HG03196 (cell line): ENCODE measurements at regions not wholly inside any gene's neighbourhood (a gene's known extent, or its start where the extent isn't known, plus 50 kb on each side); places are given as distances from the start of the nearest gene placed in this dataset.

Source experiments
- ATAC-seq: cut with Tn5 transposase; IDR thresholded peaks from one replicate; pipeline ENCODE4 v1.9.1; 2021; ENCODE audit not compliant: unreplicated experiment

DNA sequence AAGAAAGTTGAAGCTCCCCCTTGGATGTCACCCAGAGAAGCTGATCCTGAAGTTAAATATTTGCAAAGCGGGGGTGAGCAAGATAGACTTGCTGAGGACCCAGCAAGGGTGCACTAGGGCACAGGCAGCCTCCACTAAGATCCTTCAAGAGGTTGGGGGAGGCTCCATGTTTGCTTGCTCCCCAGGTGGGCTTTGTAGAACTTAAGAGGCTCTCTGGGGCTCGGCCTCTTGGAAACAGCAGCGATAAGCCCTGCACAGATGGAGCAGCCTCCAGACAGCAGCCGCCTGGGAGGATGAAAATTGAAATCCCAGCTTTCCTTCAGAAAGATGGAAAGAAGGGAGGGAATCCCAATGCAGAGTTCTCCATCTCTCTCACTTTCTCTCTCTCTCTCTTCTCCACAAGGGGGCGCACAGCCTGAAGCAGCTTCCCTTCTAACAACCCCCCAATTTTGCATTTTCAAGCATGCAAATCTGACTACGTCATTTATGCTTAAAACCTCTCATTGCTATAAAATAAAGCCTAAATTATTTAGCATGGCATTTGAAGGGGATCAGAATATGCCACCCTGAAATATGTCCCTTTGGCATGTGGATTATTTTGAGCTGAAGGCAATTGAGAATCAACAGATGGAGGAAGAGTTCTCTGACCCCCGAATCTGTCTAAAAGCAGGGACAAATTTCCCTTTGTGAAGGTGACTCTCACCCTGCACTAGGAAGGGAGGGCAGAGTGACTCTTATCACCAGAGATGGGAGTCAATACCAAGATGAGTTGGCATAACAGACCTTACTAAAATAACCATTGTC, 185.7 kb upstream of the KLHL29 start:
- ATAC-seq: no peak

DNA sequence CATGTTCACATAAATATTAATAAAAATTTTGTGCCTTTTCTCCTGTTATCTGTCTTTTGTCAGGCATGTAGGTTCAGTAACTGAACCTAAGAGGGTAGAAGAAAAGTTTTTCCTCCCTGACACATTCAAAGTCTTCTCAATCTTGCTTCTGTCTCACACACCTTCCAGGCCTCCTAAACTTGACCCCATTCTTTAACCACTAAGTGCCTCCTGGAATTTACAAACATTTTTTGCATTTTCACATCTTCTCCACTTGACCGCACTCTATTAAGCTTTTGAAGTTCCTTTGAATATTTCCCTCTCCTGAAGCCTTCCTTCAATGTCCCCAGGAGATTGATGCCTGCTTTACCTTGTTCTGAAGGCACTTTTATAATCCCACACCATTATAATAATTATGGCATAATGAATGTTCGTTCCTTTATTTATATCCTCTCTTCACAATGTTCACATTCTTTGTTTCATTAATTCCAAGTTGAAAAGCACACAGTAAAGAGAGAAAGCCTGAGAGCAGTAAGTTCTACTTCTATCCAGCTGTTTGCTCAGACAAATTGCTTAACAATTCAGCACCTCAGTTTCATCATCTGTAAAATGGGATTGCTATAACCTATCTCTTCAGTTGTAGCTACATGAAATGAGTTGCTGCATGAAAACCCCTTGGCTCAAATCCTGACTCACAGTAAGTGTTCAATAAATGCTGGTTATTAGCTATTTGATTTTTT, 184.8 kb upstream of the KLHL29 start:
- no peak for ATAC-seq

DNA sequence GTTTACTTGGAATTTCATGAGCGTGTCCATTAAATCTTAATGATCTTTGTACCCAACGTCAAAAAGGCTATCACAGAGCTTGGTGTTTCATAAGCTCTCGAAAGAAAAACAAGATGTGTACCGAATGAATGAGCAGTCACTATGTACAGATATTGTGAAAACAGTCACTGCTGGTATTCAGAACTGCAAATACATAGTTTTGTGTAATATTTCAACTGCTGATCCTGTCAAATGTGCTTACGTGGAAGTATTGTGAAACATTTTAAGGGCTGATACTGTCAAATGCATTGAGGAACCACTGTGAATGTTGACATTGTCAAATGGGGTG, 184.2 kb upstream of the KLHL29 start:
- ATAC-seq: no peak

DNA sequence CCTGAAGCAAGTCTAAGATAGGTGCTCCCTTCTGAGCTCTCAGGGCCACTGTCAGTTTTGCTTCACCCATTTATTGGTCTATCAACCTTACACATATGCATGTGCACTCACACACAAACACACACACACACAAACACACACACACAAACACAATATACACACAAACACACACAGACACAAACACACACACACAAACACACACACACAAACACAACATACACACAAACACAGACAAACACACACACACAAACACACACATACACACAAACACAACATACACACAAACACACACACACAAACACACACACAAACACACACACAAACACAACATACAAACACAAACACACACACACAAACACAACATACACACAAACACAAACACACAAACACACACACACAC, 181.6 kb upstream of the KLHL29 start:
- ATAC-seq: no peak

DNA sequence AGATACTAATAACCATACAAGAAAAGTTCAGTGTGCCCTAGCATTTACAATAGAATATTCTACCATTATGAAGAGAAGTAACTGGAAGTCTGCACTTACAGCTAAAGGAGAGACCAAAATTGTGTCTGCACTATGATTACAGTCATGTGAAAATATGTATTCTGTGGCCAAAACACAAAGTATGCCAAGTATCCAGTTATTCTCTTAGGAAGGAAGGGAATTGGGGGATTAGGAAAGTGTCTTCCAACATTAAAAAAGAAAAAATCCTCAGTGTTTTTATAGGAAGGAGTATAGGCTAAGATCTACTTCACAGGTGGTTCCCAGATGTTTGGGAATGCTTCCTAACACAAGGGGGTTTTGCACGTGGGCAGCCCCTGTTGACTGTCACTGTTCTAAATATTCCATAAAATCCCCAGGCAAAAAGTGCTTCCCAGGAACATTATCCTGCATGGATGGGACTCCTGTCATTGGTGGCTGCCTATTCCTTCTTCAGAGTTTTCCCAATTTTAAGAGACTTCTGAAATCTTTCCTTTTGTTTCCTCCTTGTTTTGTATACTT, 180.2 kb upstream of the KLHL29 start:
- ATAC-seq: no peak

DNA sequence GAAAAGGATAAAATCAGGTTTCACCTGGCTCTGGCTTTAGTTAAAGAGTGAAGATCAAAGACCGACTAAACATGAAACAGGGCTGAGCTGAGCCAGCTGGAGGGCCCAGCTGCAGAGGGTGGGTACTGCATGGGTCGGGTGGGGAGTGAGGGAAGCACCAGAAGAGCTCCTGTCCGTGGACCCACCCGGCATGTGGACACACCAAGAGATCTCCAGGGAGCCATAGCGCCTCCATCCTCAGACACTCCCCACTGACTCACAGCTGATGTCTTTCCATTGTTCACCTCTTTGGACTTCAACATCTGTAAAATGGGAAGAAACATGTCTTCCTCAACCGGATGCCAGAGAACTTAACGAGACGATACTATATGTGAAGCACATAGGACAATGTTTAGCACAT, 178.3 kb upstream of the KLHL29 start:
- no peak for ATAC-seq

DNA sequence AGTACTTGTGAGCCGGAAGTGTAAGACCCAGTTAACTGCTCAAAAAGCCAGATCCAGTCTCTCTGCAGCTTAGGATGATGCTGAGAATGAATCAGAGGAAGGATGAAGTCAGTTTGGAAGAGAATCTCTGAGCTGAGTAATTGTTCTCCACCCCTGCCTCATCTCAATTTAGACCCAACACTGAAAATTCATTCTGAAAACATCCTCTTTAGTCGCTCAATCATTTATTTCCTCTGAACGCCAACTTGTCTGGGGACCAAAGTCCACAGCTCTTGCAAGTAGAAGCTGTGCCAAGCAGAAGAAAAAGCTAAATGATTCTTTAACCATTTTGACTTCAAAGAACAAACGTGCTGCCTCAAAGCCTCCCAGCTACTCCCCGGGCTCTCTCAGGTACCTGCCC, 177.1 kb upstream of the KLHL29 start:
- no peak for ATAC-seq

DNA sequence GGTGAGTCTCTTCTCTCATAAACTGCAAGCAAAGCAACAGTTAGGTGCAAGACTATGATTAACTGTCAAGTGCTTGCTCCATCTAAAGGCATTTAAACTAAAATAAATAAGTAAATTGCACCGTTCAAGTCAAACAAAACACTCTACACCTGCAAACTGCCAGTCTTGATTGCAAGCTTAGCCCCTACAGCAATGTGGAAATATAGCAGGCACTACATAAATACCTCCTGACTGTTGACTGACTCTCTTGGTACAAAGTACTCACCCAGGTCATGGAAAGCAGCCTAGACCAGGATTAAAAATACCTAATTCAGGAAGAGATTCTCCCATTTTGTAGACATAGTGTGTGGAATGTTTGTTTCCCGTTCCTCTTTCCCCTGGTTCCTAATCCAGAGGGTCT, 176.6 kb upstream of the KLHL29 start:
- ATAC-seq: no peak

DNA sequence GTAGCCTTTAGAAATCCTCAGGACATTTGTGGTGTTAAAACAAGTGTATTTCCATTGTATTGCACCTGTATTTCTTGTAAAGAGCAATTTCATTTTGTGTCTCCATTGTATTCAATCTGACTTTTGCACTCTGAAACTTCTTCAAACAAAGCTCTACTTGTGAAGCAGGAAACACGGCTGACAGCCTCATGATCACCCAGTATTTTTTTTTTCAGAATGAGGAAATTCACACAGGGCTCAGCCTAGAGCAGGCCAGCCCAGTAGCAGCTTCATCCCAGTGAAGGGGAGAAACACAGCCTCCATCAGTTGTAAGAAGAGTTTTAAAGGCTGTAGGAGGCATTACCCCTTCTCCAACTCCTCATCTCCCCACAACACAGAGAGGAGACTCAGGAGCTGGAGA, 175.9 kb upstream of the KLHL29 start:
- ATAC-seq: no peak

DNA sequence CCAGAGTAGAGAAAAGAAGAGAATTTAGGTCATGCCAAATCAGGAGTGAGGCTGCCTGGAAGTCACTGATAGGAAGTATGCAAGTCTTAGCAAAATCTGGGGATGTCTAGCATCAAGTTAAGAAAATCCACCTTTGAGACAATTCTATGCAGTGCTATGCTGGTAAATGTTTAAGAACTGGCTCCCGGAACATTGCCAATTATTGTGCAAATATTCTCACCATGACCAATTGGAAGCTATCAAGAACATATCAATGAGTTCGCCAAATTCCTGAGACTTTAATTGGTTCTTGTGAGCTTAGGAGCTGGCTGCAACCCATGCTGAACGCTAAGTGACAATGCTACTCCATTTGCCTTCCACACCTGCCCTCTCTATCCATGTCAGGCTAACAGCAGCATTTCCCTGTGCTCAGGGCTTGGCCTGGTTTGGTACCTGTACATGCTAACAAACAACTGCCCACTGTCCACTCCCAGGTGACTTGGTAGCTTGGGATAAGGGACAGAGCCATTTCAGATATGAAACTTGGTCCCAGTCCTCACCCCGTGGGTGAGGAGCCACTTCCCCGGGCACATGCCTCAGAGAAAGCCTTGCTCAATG, 172.9 kb upstream of the KLHL29 start:
- no peak for ATAC-seq

DNA sequence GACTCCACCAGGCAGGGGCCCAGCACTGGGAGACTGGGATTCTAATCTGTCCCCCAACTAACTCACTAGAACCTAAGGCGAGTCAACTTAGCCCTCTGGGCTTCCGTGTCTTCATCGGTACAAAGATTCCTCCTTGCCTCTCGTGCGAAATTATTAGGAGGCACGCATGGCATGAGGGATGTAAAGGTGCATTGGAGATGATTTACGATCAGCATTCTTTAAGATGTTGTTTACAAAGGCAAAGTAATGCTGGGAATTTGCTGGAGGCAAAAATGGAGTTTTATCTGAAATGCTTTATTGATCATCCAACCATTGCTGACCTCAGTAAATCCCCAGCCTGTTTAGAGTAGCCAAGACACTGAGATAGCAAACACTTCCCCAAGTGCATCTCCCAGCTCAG, 171.8 kb upstream of the KLHL29 start:
- no peak for ATAC-seq

DNA sequence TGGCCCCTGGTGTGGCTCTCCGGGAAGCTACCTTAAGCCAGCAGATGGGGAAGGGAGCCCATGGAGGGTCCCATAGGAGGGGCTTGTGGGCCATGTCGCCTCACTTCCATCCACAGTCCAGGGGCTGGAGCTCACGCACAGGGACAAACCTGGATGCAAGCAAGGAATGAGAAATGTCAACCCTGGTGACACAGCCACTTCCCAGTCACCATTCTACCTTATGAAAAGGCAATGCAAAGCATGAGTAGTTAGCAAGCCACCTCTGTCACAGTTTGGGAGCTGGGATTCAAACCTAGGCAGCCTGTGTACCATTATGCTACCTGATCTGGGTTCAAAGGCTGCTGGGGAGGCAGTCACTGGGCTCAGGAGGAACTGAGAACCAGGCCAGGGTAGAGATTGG, 170.0 kb upstream of the KLHL29 start:
- no peak for ATAC-seq

DNA sequence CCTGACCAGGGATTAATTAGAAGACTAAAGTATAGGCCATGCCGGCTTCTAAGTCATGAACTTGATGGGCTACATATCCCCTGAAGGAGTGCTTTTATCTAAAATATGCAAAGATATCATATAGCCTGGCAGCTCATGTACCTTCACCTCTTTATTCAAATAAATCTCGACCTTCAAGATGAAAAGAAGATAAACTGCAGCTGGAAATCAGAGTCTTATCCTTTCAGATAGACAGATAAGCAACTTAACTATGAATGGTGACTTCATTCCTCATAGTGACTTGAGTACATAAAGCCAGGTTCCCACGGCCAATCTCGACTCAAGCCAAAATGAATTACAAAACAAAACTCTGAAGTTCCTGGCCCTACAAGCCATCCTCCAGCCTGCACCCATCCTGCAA, 165.3 kb upstream of the KLHL29 start:
- no peak for ATAC-seq

DNA sequence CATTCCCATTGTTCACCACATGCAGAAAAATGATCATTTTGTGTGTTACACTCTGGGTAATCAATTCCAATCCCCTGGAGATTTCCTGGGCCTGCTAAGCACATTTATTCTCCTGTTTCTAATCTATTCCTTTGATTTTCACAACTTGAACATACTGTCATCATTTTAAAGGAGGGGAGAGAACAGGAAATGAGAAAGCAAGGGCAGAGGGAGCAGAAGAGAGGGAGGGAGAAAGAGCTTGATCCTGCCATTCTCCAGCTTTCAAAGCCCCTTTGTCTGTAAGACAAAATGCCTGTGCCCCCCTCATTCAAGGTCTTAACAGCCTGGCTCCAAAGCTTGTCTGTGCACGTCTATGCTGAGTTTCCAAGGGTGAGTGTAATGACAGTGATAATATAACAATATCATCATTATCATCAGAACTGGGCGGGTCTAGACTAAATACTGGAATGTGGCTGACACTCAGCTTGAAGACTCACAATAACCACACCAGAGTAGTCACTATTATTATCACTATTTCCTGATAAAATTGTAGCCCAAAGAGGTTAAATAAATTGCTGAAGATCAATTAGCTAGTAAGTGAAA, 164.4 kb upstream of the KLHL29 start:
- ATAC-seq: no peak

DNA sequence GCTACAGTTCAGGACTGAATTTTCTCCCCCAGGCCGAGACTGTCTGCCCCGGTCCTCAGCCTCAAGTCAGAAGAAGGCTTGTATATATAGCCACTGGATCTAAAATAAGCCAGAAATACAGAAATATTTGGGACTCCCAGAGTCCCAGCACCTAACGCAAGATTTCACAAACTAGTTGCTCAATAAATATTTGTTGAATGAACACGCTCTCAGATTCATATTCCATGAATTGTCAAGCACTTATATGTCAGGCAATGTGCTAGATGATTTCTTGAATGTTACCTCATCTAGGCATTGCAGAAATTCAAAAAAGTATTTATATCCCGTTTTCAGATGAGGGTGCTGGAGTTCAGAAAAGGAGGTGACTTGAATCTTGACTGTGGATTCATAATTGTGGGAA, 163.7 kb upstream of the KLHL29 start:
- no peak for ATAC-seq

DNA sequence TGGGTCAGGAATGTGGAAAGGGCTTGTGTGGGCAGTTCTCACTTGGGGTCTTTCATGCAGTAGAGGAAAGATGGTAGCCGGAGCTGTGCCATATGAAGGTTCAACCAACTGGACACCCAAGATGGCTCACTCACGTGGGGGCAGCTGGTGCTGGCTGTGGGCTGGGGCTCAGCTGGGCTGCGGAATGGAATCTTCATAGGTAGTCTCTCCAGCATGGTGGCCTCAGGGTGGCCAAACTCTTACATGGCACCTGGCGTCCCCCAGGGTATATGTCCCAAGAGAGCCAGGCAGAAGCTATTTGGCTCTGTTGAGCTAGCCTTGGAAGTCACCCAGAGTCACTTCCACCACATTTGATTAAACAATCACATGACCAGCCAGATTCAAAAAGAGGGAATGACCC, 163.1 kb upstream of the KLHL29 start:
- no peak for ATAC-seq

DNA sequence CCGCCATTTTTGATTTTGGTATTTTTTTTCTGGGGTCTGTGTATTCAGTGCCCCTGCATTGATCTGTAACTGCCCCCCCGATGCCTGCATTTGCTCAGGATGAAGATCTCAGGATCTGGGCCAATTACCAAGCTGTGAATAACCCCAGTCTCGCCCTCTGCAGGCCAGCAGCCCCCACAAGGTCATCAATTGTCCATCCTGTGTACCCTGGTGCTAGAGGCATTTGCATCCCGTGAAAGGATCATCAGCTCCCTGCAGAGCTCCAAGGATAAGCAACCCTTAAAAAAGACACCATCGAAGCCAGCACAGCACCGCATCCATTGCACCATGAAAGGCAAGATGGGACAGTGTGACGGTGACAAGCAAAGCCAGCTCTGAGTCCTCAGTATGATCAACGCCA, 154.1 kb upstream of the KLHL29 start:
- ATAC-seq: no peak

DNA sequence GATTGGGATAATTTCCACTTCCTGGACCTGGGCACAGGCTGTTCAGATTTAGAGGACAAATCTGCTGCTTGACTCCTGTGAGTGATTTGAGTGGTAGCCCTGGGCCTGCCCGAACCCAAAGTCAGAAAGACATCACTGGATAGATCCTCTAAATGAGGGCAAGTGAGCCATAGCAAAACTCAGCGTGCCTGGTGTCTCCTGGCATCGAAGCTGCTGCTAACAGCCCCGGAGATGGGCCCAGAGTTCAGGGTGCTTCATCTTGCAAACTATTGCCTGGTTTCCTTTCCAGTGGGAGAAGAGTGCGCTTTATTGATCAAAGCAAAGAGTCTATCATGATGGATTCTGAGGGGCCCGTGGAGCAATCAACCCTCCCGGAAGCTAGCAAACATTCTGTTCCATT, 153.1 kb upstream of the KLHL29 start:
- no peak for ATAC-seq

DNA sequence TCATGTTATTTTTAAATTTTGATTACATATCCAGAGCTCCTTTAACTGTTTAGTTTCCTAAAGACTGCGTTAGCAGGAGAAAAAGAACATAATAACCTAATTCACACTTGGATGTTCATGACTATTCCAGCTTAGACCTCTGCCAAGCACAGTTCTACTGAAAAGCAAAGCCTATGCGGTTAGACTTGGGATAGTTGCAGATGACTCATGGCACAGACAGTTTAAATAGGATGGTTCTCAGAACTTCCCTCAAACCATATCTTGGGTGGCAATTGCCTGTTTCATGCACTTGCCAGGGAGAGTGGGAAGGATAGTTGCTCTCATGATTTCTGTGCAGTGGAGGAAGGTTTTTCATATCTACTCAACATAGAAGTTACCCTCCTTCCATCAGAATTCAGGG, 149.7 kb upstream of the KLHL29 start:
- no peak for ATAC-seq

DNA sequence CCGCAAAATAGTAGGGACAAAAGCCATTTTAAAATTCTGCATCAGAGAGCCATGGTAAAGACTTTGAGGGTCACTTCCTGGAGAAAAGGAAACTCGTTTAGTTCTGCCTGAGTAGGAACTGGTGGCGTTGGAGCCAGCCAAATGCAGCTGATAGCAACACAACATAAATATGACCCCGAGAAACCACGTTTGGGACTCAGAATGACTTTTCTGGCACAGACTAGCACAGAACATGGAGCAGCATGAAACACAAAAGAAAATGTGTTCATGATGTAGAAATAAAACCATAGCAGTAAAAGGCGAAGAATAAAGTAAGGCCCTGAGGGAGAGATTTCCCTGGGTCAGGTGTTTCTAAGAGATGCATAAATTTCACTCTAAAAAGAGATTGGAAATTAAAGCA, 149.2 kb upstream of the KLHL29 start:
- no peak for ATAC-seq

DNA sequence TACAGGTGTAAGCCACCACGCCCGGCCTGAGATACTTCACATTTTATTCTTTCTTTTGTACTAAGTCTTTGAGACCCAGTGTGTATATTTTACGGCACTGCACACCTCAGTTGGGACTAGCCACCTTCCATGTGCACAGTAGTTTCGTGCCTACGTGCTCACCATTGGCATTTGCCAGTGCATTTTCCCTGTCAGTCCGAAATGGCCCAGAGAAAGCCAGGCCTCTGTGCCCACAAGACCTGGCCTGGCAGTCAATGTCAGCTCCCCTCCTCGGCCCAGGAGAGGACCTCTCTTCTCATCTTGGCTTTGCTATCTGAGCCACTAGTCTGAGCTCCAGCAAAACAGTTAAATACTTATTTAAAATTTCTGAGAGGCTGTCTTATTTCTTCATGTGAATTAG, 147.8 kb upstream of the KLHL29 start:
- ATAC-seq: no peak
